ENCODE measurements at regions not wholly inside any gene's neighbourhood (a gene's known extent, or its start where the extent isn't known, plus 50 kb on each side); places are given as distances from the start of the nearest gene placed in this dataset.
"Not testable (repeated sequence)": the region's sequence is repeated elsewhere in the genome, so short reads cannot be mapped to it uniquely, and the experiment has no call there.

- no peak for DNase-seq
Observed at GRCh38 chr12:88870000-88870737, 289.9 kb upstream of the KITLG start.

- no peak for DNase-seq
Observed at GRCh38 chr12:88868050-88868449, 287.8 kb upstream of the KITLG start.

- no peak for DNase-seq
Observed at GRCh38 chr12:88867510-88867909, 287.2 kb upstream of the KITLG start.

GRCh38 chr12:88866881-88867280 is 286.6 kb upstream of the KITLG start:
- no peak for DNase-seq

- no peak for DNase-seq
Observed at GRCh38 chr12:88865537-88865936, 285.3 kb upstream of the KITLG start.

- no peak for DNase-seq
Observed at GRCh38 chr12:88860851-88861250, 280.6 kb upstream of the KITLG start.

- no peak for DNase-seq
Observed at GRCh38 chr12:88856201-88856600, 275.9 kb upstream of the KITLG start.

- DNase-seq = no peak
Observed at GRCh38 chr12:88855301-88855700, 275.0 kb upstream of the KITLG start.

GRCh38 chr12:88854260-88854659 is 274.0 kb upstream of the KITLG start:
- DNase-seq = no peak

GRCh38 chr12:88847246-88847645 is 267.0 kb upstream of the KITLG start:
- DNase-seq = not testable (repeated sequence)

GRCh38 chr12:88844426-88844825 is 264.2 kb upstream of the KITLG start:
- no peak for DNase-seq

- DNase-seq = no peak
Observed at GRCh38 chr12:88842314-88842713, 262.0 kb upstream of the KITLG start.

- DNase-seq = no peak
Observed at GRCh38 chr12:88839486-88839885, 259.2 kb upstream of the KITLG start.

GRCh38 chr12:88836156-88836555 is 255.9 kb upstream of the KITLG start:
- DNase-seq = no peak

- DNase-seq = no peak
Observed at GRCh38 chr12:88834226-88834625, 254.0 kb upstream of the KITLG start.

GRCh38 chr12:88833641-88834116 is 253.4 kb upstream of the KITLG start:
- DNase-seq = no peak

- DNase-seq = not testable (repeated sequence)
Observed at GRCh38 chr12:88828537-88828936, 248.3 kb upstream of the KITLG start.

GRCh38 chr12:88820012-88820411 is 239.7 kb upstream of the KITLG start:
- no peak for DNase-seq

- no peak for DNase-seq
Observed at GRCh38 chr12:88816201-88816600, 235.9 kb upstream of the KITLG start.

GRCh38 chr12:88814779-88815178 is 234.5 kb upstream of the KITLG start:
- no peak for DNase-seq

- no peak for DNase-seq
Observed at GRCh38 chr12:88812610-88813009, 232.3 kb upstream of the KITLG start.

- DNase-seq = no peak
Observed at GRCh38 chr12:88810806-88811205, 230.5 kb upstream of the KITLG start.

- DNase-seq = not testable (repeated sequence)
Observed at GRCh38 chr12:88809841-88810240, 229.6 kb upstream of the KITLG start.

GRCh38 chr12:88805692-88806091 is 225.4 kb upstream of the KITLG start:
- DNase-seq = no peak

GRCh38 chr12:88805286-88805685 is 225.0 kb upstream of the KITLG start:
- no peak for DNase-seq
